OCI-LY3 (cell line): ENCODE measurements at regions not wholly inside any gene's neighbourhood (a gene's known extent, or its start where the extent isn't known, plus 50 kb on each side); places are given as distances from the start of the nearest gene placed in this dataset.

Experiments
- H2AFZ ChIP-seq: fragments of 200-600, 300-600 bp; shearing (Covaris generic); 2 replicates; pipeline ENCODE4 v1.6.0; 2014; ENCODE audit warnings: antibody characterized with exemption, low read depth, low read length
- H3K27ac ChIP-seq: fragments of 200-600, 300-600 bp; sonication (generic); 2 replicates; pipeline ENCODE4 v1.5.1; 2014; ENCODE audit warnings: mild to moderate bottlenecking, low read length, moderate library complexity, mixed read lengths
- H3K27me3 ChIP-seq: fragments of 200-600, 300-600 bp; sonication (generic); 2 replicates; pipeline ENCODE4 v1.6.1; 2014; ENCODE audit warnings: low read depth, low read length, mixed read lengths
- H3K36me3 ChIP-seq: fragments of 200-600, 300-600 bp; sonication (generic); replicated peaks from 2 replicates; pipeline ENCODE3; 2014; ENCODE audit warnings: low read depth, low read length, mixed read lengths
- H3K4me1 ChIP-seq: fragments of 300-600, 200-600 bp; sonication (generic); 2 replicates; pipeline ENCODE4 v1.6.1; 2014; ENCODE audit warnings: low read length, mixed read lengths
- H3K4me2 ChIP-seq: fragments of 200-600, 300-600 bp; sonication (generic); 2 replicates; pipeline ENCODE4 v1.6.1; 2014; ENCODE audit warnings: low read length, mixed read lengths
- H3K4me3 ChIP-seq: fragments of 300-600, 200-600 bp; sonication (generic); 2 replicates; pipeline ENCODE4 v1.5.1; 2014; ENCODE audit warnings: antibody characterized with exemption, mild to moderate bottlenecking, low read length, moderate library complexity
- H3K79me2 ChIP-seq: fragments of 300-600, 200-600 bp; shearing (Covaris generic); 2 replicates; pipeline ENCODE4 v1.6.1; 2014; ENCODE audit warnings: mild to moderate bottlenecking, low read length, mixed read lengths
- H3K9ac ChIP-seq: fragments of 300-600, 200-600 bp; shearing (Covaris generic); 2 replicates; pipeline ENCODE4 v1.6.0; 2014; ENCODE audit warnings: mild to moderate bottlenecking, low read length, moderate library complexity
- H3K9me3 ChIP-seq: fragments of 200-600, 300-600 bp; shearing (Covaris generic); 2 replicates; pipeline ENCODE4 v1.6.1; 2014; ENCODE audit warnings: low read length, mixed read lengths; ENCODE audit not compliant: insufficient read depth
- H4K20me1 ChIP-seq: fragments of 200-600, 300-600 bp; sonication (generic); 2 replicates; pipeline ENCODE4 v1.6.1; 2016; ENCODE audit warnings: low read length, mixed read lengths; ENCODE audit not compliant: insufficient read depth
- EZH2phosphoT487 ChIP-seq: fragments of 200-600 bp; shearing (Covaris generic); IDR thresholded peaks from 2 replicates; pipeline ENCODE4 v1.6.1; 2018; ENCODE audit warnings: antibody characterized with exemption, mixed run types, low read depth
- TF ChIP-seq, protein P1 (sequence below): fragments of 200-600, 300-600 bp; sonication (generic); IDR thresholded peaks from 2 replicates; pipeline ENCODE4 v1.5.1; 2014; ENCODE audit warnings: antibody characterized with exemption, low read length, low read depth

DNA sequence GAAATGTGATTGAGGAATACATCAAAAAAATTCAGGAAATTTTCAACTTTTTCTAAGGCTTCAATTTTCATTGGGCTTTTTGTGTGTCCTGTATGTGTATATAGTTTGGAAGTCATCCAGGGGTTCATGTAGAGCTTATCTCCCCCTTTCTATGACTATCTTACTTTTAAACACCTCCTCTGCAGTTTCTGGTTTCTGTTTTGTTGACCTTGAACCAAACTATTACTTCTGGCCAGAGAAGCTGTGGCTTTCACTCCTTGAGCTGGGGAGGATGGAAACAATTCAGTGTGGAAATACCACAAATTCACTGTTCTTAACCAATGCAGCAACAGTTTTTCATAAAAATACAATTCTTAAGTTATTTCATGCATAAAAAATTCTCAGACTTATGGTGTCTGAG is 613.2 kb upstream of the SEL1L start:
- Histone ChIP-seq H3K36me3 (no peaks in the 10 kb centered on the region), H3K79me2 (no peaks in the 10 kb centered on the region), H3K27ac (no peak overlapping the region), H3K4me2 (no peak overlapping the region), H3K27me3 (no peaks in the 10 kb centered on the region), H3K9ac (no peak overlapping the region), H4K20me1 (no peaks in the 10 kb centered on the region), H3K9me3 (no peaks in the 10 kb centered on the region), H3K4me1 (no peaks in the 10 kb centered on the region), H3K4me3 (no peak overlapping the region), H2AFZ (no peak overlapping the region)
- TF ChIP-seq, protein P1, sequence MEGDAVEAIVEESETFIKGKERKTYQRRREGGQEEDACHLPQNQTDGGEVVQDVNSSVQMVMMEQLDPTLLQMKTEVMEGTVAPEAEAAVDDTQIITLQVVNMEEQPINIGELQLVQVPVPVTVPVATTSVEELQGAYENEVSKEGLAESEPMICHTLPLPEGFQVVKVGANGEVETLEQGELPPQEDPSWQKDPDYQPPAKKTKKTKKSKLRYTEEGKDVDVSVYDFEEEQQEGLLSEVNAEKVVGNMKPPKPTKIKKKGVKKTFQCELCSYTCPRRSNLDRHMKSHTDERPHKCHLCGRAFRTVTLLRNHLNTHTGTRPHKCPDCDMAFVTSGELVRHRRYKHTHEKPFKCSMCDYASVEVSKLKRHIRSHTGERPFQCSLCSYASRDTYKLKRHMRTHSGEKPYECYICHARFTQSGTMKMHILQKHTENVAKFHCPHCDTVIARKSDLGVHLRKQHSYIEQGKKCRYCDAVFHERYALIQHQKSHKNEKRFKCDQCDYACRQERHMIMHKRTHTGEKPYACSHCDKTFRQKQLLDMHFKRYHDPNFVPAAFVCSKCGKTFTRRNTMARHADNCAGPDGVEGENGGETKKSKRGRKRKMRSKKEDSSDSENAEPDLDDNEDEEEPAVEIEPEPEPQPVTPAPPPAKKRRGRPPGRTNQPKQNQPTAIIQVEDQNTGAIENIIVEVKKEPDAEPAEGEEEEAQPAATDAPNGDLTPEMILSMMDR: no peak
- no peak for TF ChIP-seq EZH2phosphoT487

DNA sequence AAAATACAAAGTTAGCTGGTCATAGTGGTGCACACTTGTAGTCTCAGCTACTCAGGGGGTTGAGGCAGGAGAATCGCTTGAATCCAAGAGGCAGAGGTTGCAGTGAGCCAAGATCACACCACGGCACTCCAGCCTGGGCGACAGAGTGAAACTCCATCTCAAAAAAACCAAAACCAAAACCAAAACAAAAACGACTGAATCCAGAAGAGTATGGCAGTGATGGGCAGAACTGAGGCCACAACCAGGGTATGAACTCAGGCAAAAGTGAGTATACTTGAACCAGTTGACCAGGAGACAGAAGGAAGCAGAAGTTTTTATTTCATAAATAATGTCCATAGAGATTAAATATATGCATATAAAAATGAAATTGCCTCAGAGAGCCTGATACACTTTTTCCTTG is 620.0 kb upstream of the SEL1L start:
- Histone ChIP-seq H3K4me1 (no peaks in the 10 kb centered on the region), H3K9ac (no peak overlapping the region), H2AFZ (no peak overlapping the region), H3K4me2 (no peak overlapping the region), H3K36me3 (no peaks in the 10 kb centered on the region), H3K27ac (no peak overlapping the region), H4K20me1 (no peaks in the 10 kb centered on the region), H3K79me2 (no peaks in the 10 kb centered on the region), H3K4me3 (no peak overlapping the region), H3K27me3 (no peaks in the 10 kb centered on the region), H3K9me3 (no peaks in the 10 kb centered on the region)
- TF ChIP-seq, protein P1: no peak
- no peak for TF ChIP-seq EZH2phosphoT487

DNA sequence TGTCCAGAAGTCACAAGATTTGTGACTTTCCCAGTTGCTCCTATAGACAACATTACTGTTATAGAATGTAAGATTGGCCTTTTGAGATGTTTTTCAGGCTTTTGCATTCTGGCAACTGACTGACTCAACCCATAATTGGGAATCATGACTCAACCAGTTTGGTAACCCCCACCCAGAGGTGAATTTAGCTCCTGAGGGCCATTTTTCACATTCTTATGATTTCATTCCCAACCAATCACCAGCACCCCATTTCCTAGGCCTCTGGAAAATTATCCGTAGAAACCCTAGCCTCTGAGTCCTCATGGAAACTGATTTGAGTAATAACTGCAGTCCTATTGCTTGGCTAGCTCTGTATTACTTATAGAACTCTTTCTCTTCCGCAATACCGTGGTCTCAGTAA is 626.0 kb upstream of the SEL1L start:
- TF ChIP-seq, protein P1: no peak
- no peak for TF ChIP-seq EZH2phosphoT487
- Histone ChIP-seq H3K9ac (no peak overlapping the region), H4K20me1 (no peaks in the 10 kb centered on the region)

DNA sequence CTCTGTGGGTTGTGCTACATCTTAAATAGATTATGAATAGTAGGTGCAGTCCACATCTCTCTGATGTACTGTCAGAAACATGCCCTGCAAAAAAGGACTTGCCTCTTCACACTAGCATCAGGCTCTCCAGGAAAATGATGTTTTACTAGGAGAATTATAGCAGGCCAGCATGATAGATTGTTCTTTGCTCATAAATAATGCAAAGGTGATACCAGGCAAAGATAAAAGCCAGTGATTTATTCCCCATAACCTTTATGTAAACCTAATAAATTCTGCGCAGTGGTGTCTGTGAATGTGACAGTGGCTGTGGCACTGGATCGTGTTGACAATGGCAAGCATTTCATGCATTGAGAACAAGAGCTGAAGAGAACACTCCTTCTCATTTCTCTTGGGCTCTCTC is 646.5 kb upstream of the SEL1L start:
- H3K27me3 ChIP-seq: no peaks in the 10 kb centered on the region

More for the DNA sequence above, 626.0 kb upstream of the SEL1L start:
- Histone ChIP-seq H3K4me1 (no peaks in the 10 kb centered on the region), H3K9me3 (no peaks in the 10 kb centered on the region), H3K79me2 (no peaks in the 10 kb centered on the region), H3K27me3 (no peaks in the 10 kb centered on the region), H3K4me3 (no peak overlapping the region), H3K27ac (no peak overlapping the region), H2AFZ (no peak overlapping the region), H3K4me2 (no peak overlapping the region), H3K36me3 (no peaks in the 10 kb centered on the region)

More for the DNA sequence above, 646.5 kb upstream of the SEL1L start:
- TF ChIP-seq, protein P1: no peak
- no peak for TF ChIP-seq EZH2phosphoT487
- Histone ChIP-seq H3K9me3 (0 out of 2 replicates have a peak, but pooled peaks cover 3% of the 10 kb centered on the region), H3K27ac (no peak overlapping the region), H4K20me1 (no peaks in the 10 kb centered on the region), H3K4me2 (no peak overlapping the region), H3K9ac (no peak overlapping the region), H3K4me1 (no peaks in the 10 kb centered on the region), H3K36me3 (no peaks in the 10 kb centered on the region), H3K4me3 (no peak overlapping the region), H3K79me2 (no peaks in the 10 kb centered on the region), H2AFZ (no peak overlapping the region)
